ENCODE measurements at regions not wholly inside any gene's neighbourhood (a gene's known extent, or its start where the extent isn't known, plus 50 kb on each side); places are given as distances from the start of the nearest gene placed in this dataset.
"Not testable (repeated sequence)": the region's sequence is repeated elsewhere in the genome, so short reads cannot be mapped to it uniquely, and the experiment has no call there.

DNA sequence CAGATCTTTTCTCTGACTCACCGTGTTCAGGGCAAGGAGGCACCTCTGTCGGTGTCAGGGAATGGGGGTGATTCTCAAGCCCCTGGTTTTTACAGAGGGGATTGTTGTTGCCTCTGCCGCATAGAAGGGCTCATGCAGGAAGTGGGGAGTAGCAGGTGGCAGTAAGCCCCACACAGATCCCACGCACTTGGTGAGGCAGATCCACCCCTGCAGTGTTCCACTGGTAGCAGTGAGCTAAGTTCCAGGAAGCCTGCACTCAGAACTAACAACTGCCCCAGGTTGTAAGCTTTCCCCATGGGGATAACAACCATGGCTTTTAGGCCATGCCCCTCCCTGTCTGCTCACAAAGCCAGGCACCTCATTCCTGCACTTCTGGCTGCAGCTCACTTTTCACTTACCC is 149.1 kb downstream of the SPIN4 start:
- TF ChIP-seq, protein P1, sequence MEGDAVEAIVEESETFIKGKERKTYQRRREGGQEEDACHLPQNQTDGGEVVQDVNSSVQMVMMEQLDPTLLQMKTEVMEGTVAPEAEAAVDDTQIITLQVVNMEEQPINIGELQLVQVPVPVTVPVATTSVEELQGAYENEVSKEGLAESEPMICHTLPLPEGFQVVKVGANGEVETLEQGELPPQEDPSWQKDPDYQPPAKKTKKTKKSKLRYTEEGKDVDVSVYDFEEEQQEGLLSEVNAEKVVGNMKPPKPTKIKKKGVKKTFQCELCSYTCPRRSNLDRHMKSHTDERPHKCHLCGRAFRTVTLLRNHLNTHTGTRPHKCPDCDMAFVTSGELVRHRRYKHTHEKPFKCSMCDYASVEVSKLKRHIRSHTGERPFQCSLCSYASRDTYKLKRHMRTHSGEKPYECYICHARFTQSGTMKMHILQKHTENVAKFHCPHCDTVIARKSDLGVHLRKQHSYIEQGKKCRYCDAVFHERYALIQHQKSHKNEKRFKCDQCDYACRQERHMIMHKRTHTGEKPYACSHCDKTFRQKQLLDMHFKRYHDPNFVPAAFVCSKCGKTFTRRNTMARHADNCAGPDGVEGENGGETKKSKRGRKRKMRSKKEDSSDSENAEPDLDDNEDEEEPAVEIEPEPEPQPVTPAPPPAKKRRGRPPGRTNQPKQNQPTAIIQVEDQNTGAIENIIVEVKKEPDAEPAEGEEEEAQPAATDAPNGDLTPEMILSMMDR (IDR thresholded peaks at IDR 0.05) = not testable (repeated sequence)
- not testable (repeated sequence) for TF ChIP-seq POLR2A (IDR thresholded peaks at IDR 0.05)

Measured in Peyer's patch (tissue), 4 donors.